ENCODE measurements at regions not wholly inside any gene's neighbourhood (a gene's known extent, or its start where the extent isn't known, plus 50 kb on each side); places are given as distances from the start of the nearest gene placed in this dataset.

GRCh38 chr5:68060382-68060781 is 155.2 kb upstream of the PIK3R1 start (continued):
- no peak for TF ChIP-seq NFATC4 (CRISPR knock-in tag; IDR thresholded peaks at IDR 0.05)
- no peak for TF ChIP-seq MXD4 (CRISPR knock-in tag; IDR thresholded peaks at IDR 0.05; ENCODE audit: borderline replicate concordance)
- TF ChIP-seq ZNF423 (CRISPR knock-in tag; IDR thresholded peaks at IDR 0.05) = no peak

- peaks cover 6% of the 10 kb centered on the region for H3K4me1 Mint-ChIP-seq
- ATAC-seq (no peak), DNase-seq (ENCODE audit: low spot score) (no peak)
- ChIA-PET CTCF (no interaction called here), POLR2A (no interaction called here)
- H3K27ac Mint-ChIP-seq = no peak overlapping the region
- peaks cover 29% of the 10 kb centered on the region for H3K9me3 Mint-ChIP-seq
- TF ChIP-seq E2F4 (CRISPR knock-in tag; IDR thresholded peaks at IDR 0.05; ENCODE audit: borderline replicate concordance, low read depth) (no peak), FOXK1 (CRISPR knock-in tag; IDR thresholded peaks at IDR 0.05) (no peak), ETV6 (CRISPR knock-in tag; IDR thresholded peaks at IDR 0.05) (no peak), PRDM15 (CRISPR knock-in tag; IDR thresholded peaks at IDR 0.05) (no peak), ZBTB21 (CRISPR knock-in tag; IDR thresholded peaks at IDR 0.05; ENCODE audit: borderline replicate concordance) (no peak), E2F5 (CRISPR knock-in tag; IDR thresholded peaks at IDR 0.05) (no peak), ZBTB43 (CRISPR knock-in tag; IDR thresholded peaks at IDR 0.05) (no peak)
- peaks cover 4% of the 10 kb centered on the region for H3K36me3 Mint-ChIP-seq
- no peaks in the 10 kb centered on the region for H3K27me3 Mint-ChIP-seq (ENCODE audit: low read depth)
- H3K4me3 Mint-ChIP-seq = no peak overlapping the region
Observed at GRCh38 chr5:68057191-68057590, 158.4 kb upstream of the PIK3R1 start.

GRCh38 chr5:68055686-68056085 is 159.9 kb upstream of the PIK3R1 start:
- Mint-ChIP-seq H3K4me3 (no peak overlapping the region), H3K4me1 (peaks cover 6% of the 10 kb centered on the region), H3K9me3 (peaks cover 33% of the 10 kb centered on the region), H3K27me3 (ENCODE audit: low read depth) (no peaks in the 10 kb centered on the region), H3K36me3 (peaks cover 2% of the 10 kb centered on the region; the same call in 1 of the 2 replicates), H3K27ac (no peak overlapping the region)
- CTCF ChIA-PET = no interaction called here
- TF ChIP-seq PREB (CRISPR knock-in tag; IDR thresholded peaks at IDR 0.05; ENCODE audit: borderline replicate concordance) (no peak), ATF3 (CRISPR knock-in tag; conservative IDR thresholded peaks at IDR 0.05) (no peak), OVOL2 (CRISPR knock-in tag; IDR thresholded peaks at IDR 0.05; ENCODE audit: borderline replicate concordance) (no peak), PRRX2 (CRISPR knock-in tag; IDR thresholded peaks at IDR 0.05) (no peak), MXD4 (CRISPR knock-in tag; IDR thresholded peaks at IDR 0.05; ENCODE audit: borderline replicate concordance) (no peak), E2F4 (CRISPR knock-in tag; IDR thresholded peaks at IDR 0.05; ENCODE audit: borderline replicate concordance, low read depth) (no peak), ATF1 (CRISPR knock-in tag; IDR thresholded peaks at IDR 0.05) (no peak), SMAD3 (CRISPR knock-in tag; IDR thresholded peaks at IDR 0.05; ENCODE audit: borderline replicate concordance) (no peak), PRDM15 (CRISPR knock-in tag; IDR thresholded peaks at IDR 0.05) (no peak), SOX15 (CRISPR knock-in tag; IDR thresholded peaks at IDR 0.05) (no peak), ZNF416 (CRISPR knock-in tag; IDR thresholded peaks at IDR 0.05) (no peak)
- ATAC-seq (no peak; the same call in 1 of the 2 replicates), DNase-seq (ENCODE audit: low spot score) (no peak)
- POLR2A ChIA-PET = no interaction called here

Measured in WTC11 (cell line).